Neuronal stem cell (in vitro differentiated cells): ENCODE measurements at regions not wholly inside any gene's neighbourhood (a gene's known extent, or its start where the extent isn't known, plus 50 kb on each side); places are given as distances from the start of the nearest gene placed in this dataset.

Experiments used
- DNase-seq: peaks from one replicate; pipeline ENCODE4 v3.0.0-alpha.2; 2013; ENCODE audit warnings: low spot score
- H2AFZ ChIP-seq: one replicate; pipeline ENCODE4 v1.6.1; 2013; ENCODE audit warnings: mild to moderate bottlenecking, low read length, inconsistent platforms
- H2AK5ac ChIP-seq: 2 replicates; pipeline ENCODE4 v1.6.1; 2013; ENCODE audit warnings: low read depth, mild to moderate bottlenecking, inconsistent platforms, low read length, moderate library complexity, mixed read lengths
- H2BK120ac ChIP-seq: 2 replicates; pipeline ENCODE4 v1.6.1; 2013; ENCODE audit warnings: low read depth, mild to moderate bottlenecking, inconsistent platforms, low read length, moderate library complexity, mixed read lengths
- H2BK12ac ChIP-seq: one replicate; pipeline ENCODE4 v1.6.1; 2013; ENCODE audit warnings: low read length, inconsistent platforms
- H2BK15ac ChIP-seq: 2 replicates; pipeline ENCODE4 v1.6.1; 2013; ENCODE audit warnings: mild to moderate bottlenecking, low read length, inconsistent platforms, mixed read lengths
- H2BK5ac ChIP-seq: one replicate; pipeline ENCODE4 v1.6.1; 2013; ENCODE audit warnings: inconsistent platforms, mild to moderate bottlenecking, low read length, moderate library complexity
- H3K14ac ChIP-seq: one replicate; pipeline ENCODE4 v1.6.1; 2013; ENCODE audit warnings: low read length, inconsistent platforms
- H3K18ac ChIP-seq: 2 replicates; pipeline ENCODE4 v1.6.1; 2013; ENCODE audit warnings: low read length, inconsistent platforms
- H3K23ac ChIP-seq: 2 replicates; pipeline ENCODE4 v1.6.1; 2013; ENCODE audit warnings: low read depth, mild to moderate bottlenecking, mixed read lengths, low read length, inconsistent platforms; ENCODE audit not compliant: poor library complexity
- H3K27ac ChIP-seq: replicated peaks from 3 replicates; pipeline ENCODE4 v1.5.1; 2013; ENCODE audit warnings: low read length, inconsistent platforms
- H3K27me3 ChIP-seq, 3 experiments: 2 replicates each; pipeline ENCODE4 v1.6.1; 2013; ENCODE audit warnings: low read length in 3 of 3, mild to moderate bottlenecking in 2 of 3, inconsistent platforms in 1 of 3, low read depth in 1 of 3, mixed read lengths in 1 of 3, moderate library complexity in 1 of 3; ENCODE audit not compliant: control insufficient read depth in 3 of 3, insufficient read depth in 3 of 3
- H3K36me3 ChIP-seq, 2 donors: replicated peaks in 1 of 2; 2 replicates each; pipeline ENCODE4 v1.6.1; 2013; ENCODE audit warnings: low read length in 2 of 2; ENCODE audit not compliant: control insufficient read depth in 2 of 2, insufficient read depth in 2 of 2
- H3K4ac ChIP-seq: 2 replicates; pipeline ENCODE4 v1.6.1; 2013; ENCODE audit warnings: inconsistent platforms, mild to moderate bottlenecking, low read length, moderate library complexity
- H3K4me1 ChIP-seq, 2 donors: 1 replicate in 1 of 2; 2 replicates in 1 of 2; pipeline ENCODE4 v1.6.1; 2013; ENCODE audit warnings: low read length in 2 of 2, low read depth in 1 of 2; ENCODE audit not compliant: control insufficient read depth in 2 of 2, insufficient read depth in 1 of 2
- H3K4me2 ChIP-seq: one replicate; pipeline ENCODE4 v1.6.1; 2013; ENCODE audit warnings: mild to moderate bottlenecking, low read length, inconsistent platforms; ENCODE audit not compliant: insufficient read depth, poor library complexity, severe bottlenecking
- H3K4me3 ChIP-seq, 2 donors: 2 replicates each; pipeline ENCODE4 v1.5.1; 2013; ENCODE audit warnings: low read length in 2 of 2, mild to moderate bottlenecking in 2 of 2, inconsistent platforms in 1 of 2, moderate library complexity in 1 of 2
- H3K79me1 ChIP-seq: one replicate; pipeline ENCODE4 v1.6.1; 2013; ENCODE audit warnings: low read depth, mild to moderate bottlenecking, inconsistent platforms, low read length, moderate library complexity
- H3K9ac ChIP-seq: one replicate; pipeline ENCODE4 v1.6.1; 2013; ENCODE audit warnings: mild to moderate bottlenecking, low read depth, low read length, inconsistent platforms; ENCODE audit not compliant: poor library complexity
- H3K9me3 ChIP-seq, 2 donors: replicated peaks in 1 of 2; 2 replicates each; pipeline versions ENCODE3 to v1.6.1; 2013; ENCODE audit warnings: low read length in 2 of 2, mild to moderate bottlenecking in 2 of 2, inconsistent platforms in 1 of 2, low read depth in 1 of 2, mixed read lengths in 1 of 2, moderate library complexity in 1 of 2; ENCODE audit not compliant: control insufficient read depth in 2 of 2, insufficient read depth in 1 of 2
- H4K8ac ChIP-seq: one replicate; pipeline ENCODE4 v1.6.1; 2013; ENCODE audit warnings: low read depth, mild to moderate bottlenecking, inconsistent platforms, low read length, moderate library complexity
- H4K91ac ChIP-seq: one replicate; pipeline ENCODE4 v1.6.1; 2013; ENCODE audit warnings: low read length, low read depth, mild to moderate bottlenecking, inconsistent platforms; ENCODE audit not compliant: poor library complexity
- WGBS, 2 donors: extraction: QIAGEN DNeasy Blood & Tissue Kit; methylation state at CpG; one replicate each; pipeline ENCODE4 v1.1.7; 2013; ENCODE audit warnings: missing lambda C conversion rate in 2 of 2, mixed read lengths in 1 of 2; ENCODE audit not compliant: insufficient read length in 2 of 2, insufficient replicate concordance in 1 of 2; ENCODE audit errors: extremely low coverage in 2 of 2; 5-methylcytosine and 5-hydroxymethylcytosine counted together

DNA sequence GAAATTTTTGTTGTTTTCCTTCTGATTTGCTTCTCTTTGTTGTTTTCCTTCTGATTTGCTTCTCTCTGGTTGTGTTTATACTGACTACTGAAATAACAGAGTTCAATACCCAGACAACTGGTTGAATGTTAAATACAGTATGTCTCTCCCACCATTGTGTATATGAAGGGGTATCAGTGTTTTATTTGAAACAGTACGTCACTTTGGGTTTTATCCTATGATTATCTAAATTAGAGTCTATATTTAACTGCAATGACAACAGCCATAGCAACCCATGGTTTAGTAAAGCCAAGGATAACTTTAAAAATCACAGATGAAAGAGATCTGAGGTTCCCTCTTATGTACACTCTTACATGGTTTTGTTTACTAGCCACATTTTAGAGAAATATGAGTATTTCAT is 141.3 kb downstream of the GNAT3 start:
- no peak overlapping the region for H2AFZ ChIP-seq
- no CpG with 5 or more reads among the region's 1 CpG for WGBS, 2 donors
- no peaks in the 10 kb centered on the region for H3K36me3 ChIP-seq
- no peak overlapping the region for H3K18ac ChIP-seq
- no peaks in the 10 kb centered on the region for H3K9me3 ChIP-seq
- no peak overlapping the region for H3K4me3 ChIP-seq
- no peak overlapping the region for H4K8ac ChIP-seq
- H3K23ac ChIP-seq = no peak overlapping the region
- H3K79me1 ChIP-seq = no peaks in the 10 kb centered on the region
- no peak overlapping the region for H2BK120ac ChIP-seq
- H3K9ac ChIP-seq = no peak overlapping the region
- no peak overlapping the region for H3K14ac ChIP-seq
- H3K27me3 ChIP-seq = no peaks in the 10 kb centered on the region
- no peak for DNase-seq
- H4K91ac ChIP-seq = no peak overlapping the region
- H2BK15ac ChIP-seq = no peak overlapping the region
- no peak overlapping the region for H3K4me2 ChIP-seq
- no peaks in the 10 kb centered on the region for H3K4me1 ChIP-seq
- no peak overlapping the region for H3K27ac ChIP-seq
- H2BK5ac ChIP-seq = no peak overlapping the region
- H2BK12ac ChIP-seq = no peak overlapping the region
- H2AK5ac ChIP-seq = no peak overlapping the region
- no peak overlapping the region for H3K4ac ChIP-seq

DNA sequence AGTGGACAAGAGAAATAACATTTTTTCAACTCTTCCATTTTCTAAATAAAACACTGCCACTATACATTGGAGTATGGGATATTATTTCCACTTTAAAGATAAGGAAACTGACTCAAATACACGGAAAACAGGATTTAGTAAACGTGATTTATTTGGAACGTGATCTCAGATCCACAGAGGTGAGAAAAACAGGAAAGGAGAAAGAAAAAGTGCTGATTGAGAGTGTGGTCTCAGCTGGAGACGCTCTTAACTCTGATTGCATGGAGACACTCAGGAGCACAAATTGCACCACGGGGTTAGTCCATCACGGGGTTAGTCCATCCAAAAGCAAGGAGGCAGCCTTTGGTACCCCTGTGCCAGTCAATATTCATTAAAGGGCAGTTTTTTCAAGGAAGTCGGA is 142.5 kb downstream of the GNAT3 start:
- Histone ChIP-seq H3K18ac (no peak overlapping the region), H3K4me2 (no peak overlapping the region), H3K27me3 (no peaks in the 10 kb centered on the region), H2AFZ (no peak overlapping the region), H2AK5ac (no peak overlapping the region), H2BK12ac (no peak overlapping the region), H3K27ac (no peak overlapping the region), H4K91ac (no peak overlapping the region), H3K36me3 (no peaks in the 10 kb centered on the region), H3K4me3 (no peak overlapping the region), H3K9me3 (no peaks in the 10 kb centered on the region), H3K4me1 (no peaks in the 10 kb centered on the region), H2BK5ac (no peak overlapping the region), H2BK15ac (no peak overlapping the region), H3K79me1 (no peaks in the 10 kb centered on the region), H2BK120ac (no peak overlapping the region), H3K14ac (no peak overlapping the region), H3K23ac (no peak overlapping the region), H3K4ac (no peak overlapping the region), H3K9ac (no peak overlapping the region), H4K8ac (no peak overlapping the region)
- DNase-seq = no peak
- WGBS, 2 donors = no CpG with 5 or more reads among the region's 7 CpGs

DNA sequence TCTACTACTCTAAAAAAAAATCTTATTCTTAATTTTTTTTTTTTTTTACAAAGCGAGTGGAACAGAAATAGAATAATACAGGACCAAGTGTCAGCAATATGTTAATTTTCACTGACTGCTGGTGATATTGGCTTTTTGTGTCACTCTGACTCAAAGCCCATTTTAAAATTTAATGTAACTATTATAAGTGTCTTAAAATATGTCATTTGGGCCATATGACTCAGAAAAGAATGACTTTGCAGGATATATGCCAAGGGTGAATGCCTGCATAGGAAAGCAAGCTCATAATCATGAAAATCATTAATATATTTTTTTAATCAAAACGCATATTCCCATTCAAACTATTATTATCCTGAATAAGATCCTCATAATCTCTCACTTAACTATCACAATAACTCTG is 149.2 kb downstream of the GNAT3 start:
- no peak overlapping the region for H4K91ac ChIP-seq
- no peaks in the 10 kb centered on the region for H3K79me1 ChIP-seq
- H2BK15ac ChIP-seq = no peak overlapping the region
- no peak overlapping the region for H3K4me2 ChIP-seq
- no peaks in the 10 kb centered on the region for H3K4me1 ChIP-seq
- no peak overlapping the region for H2AK5ac ChIP-seq
- H3K18ac ChIP-seq = no peak overlapping the region
- no peak overlapping the region for H3K9ac ChIP-seq
- no peak overlapping the region for H3K4me3 ChIP-seq
- H3K36me3 ChIP-seq = no peaks in the 10 kb centered on the region
- H2BK5ac ChIP-seq = no peak overlapping the region
- no peak overlapping the region for H2AFZ ChIP-seq
- no peak overlapping the region for H3K14ac ChIP-seq
- no peak overlapping the region for H3K23ac ChIP-seq
- WGBS, 2 donors = 100% methylated on average over 1 of the region's 2 CpGs; no CpG with 5 or more reads in 1 of the 2 donors
- no peak overlapping the region for H4K8ac ChIP-seq
- no peak overlapping the region for H2BK12ac ChIP-seq
- no peak for DNase-seq
- H3K4ac ChIP-seq = no peak overlapping the region
- H3K27ac ChIP-seq = no peak overlapping the region
- H3K27me3 ChIP-seq = no peaks in the 10 kb centered on the region
- no peak overlapping the region for H2BK120ac ChIP-seq
- no peaks in the 10 kb centered on the region for H3K9me3 ChIP-seq

DNA sequence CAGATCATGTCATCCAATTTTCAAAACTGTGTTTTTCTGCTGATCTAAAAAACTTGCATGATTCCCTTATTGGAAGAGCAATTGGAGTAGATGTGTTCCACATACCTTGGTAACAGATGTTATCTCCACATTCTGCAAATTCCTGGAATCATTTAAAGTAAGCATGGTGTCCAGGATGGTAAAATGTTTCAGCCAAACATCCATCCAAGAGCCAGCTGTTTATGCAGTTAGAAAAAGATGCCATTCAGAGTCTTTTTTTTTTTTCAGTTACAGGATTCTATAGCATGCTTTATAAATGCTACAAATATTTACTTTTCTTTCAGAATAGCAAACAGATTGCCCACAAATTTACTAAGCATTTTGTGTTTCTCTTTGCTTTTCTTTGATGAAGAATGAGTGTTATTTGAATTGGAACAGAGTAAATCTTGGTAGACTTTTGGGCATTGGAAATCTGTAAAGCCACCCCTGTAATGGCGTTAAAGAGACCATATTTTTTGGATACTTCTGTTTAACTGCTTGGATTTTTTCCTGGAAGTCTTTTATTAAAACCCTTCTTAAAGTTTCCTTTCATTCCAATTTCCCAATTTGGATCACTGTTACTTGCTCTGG is 149.8 kb downstream of the GNAT3 start:
- Histone ChIP-seq H2BK120ac (no peak overlapping the region), H3K4me1 (no peaks in the 10 kb centered on the region), H3K23ac (no peak overlapping the region), H3K18ac (no peak overlapping the region), H2AK5ac (no peak overlapping the region), H3K27me3 (no peaks in the 10 kb centered on the region), H3K27ac (no peak overlapping the region), H3K9ac (no peak overlapping the region), H4K8ac (no peak overlapping the region), H3K14ac (no peak overlapping the region), H3K4me3 (no peak overlapping the region), H3K4ac (no peak overlapping the region), H3K4me2 (no peak overlapping the region), H3K9me3 (no peaks in the 10 kb centered on the region), H3K36me3 (no peaks in the 10 kb centered on the region), H2BK15ac (no peak overlapping the region), H2AFZ (no peak overlapping the region), H3K79me1 (no peaks in the 10 kb centered on the region), H2BK12ac (no peak overlapping the region), H2BK5ac (no peak overlapping the region), H4K91ac (no peak overlapping the region)
- no CpG with 5 or more reads among the region's 1 CpG for WGBS, 2 donors
- no peak for DNase-seq
